ENCODE measurements at regions not wholly inside any gene's neighbourhood (a gene's known extent, or its start where the extent isn't known, plus 50 kb on each side); places are given as distances from the start of the nearest gene placed in this dataset.

- TF ChIP-seq CTCF (conservative IDR thresholded peaks at IDR 0.05; ENCODE audit: low read depth, low read length) (no peak), EZH2 (IDR thresholded peaks at IDR 0.05; ENCODE audit: low read length, unreplicated experiment) (no peak), EZH2phosphoT487 (IDR thresholded peaks at IDR 0.05; ENCODE audit: borderline replicate concordance, low read length) (no peak)
These were observed 52.1 kb downstream of the SHANK2 start for GRCh38 chr11:71200172-71200716.
